Endothelial cell of umbilical vein (primary cell): ENCODE measurements at regions not wholly inside any gene's neighbourhood (a gene's known extent, or its start where the extent isn't known, plus 50 kb on each side); places are given as distances from the start of the nearest gene placed in this dataset.

Experiments
- BruUV-seq: library from RNA; stranded (reverse); fragments of 400-500 nt; replicated peaks from 2 replicates; lab custom pipeline; 2021; lab: Mats Ljungman, UMichigan
- CTCF ChIA-PET: fragments of 300-600, 350-600 bp; sonication (Branson Sonifier 250); formaldehyde crosslinking; loops from one replicate; lab custom pipeline; 2021; ENCODE audit warnings: antibody characterized with exemption, inconsistent platforms; lab: Charles Lee
- POLR2A ChIA-PET: fragments of 300-600, 350-600 bp; sonication (Branson Sonifier 250); formaldehyde crosslinking; loops from one replicate; lab custom pipeline; 2021; ENCODE audit warnings: antibody characterized with exemption, inconsistent platforms; lab: Charles Lee
- DNase-seq: peaks from one replicate; pipeline ENCODE4 v3.0.0-alpha.2; 2011; ENCODE audit warnings: low read depth, low spot score
- FAIRE-seq: peaks from 2 replicates; lab custom pipeline; 2011; peaks lifted over from hg19 to GRCh38; lab: Jason Lieb, UNC
- H2AFZ ChIP-seq: 2 replicates; pipeline ENCODE4 v1.6.0; 2012; ENCODE audit warnings: low read depth, low read length, control low read depth, inconsistent platforms
- H3K27ac ChIP-seq: 2 replicates; pipeline ENCODE4 v1.5.1; 2011; ENCODE audit warnings: low read depth, mild to moderate bottlenecking, control low read depth, low read length, moderate library complexity; ENCODE audit not compliant: insufficient read depth
- H3K27me3 ChIP-seq, 2 experiments: 2 replicates each; pipeline versions ENCODE4 v1.6.0 to v1.6.1; 2011; ENCODE audit warnings: low read length in 2 of 2, mixed read lengths in 1 of 2; ENCODE audit not compliant: control insufficient read depth in 2 of 2, insufficient read depth in 2 of 2
- H3K36me3 ChIP-seq, 2 experiments: 2 replicates in 1 of 2; 3 replicates in 1 of 2; pipeline ENCODE4 v1.5.1; 2011; ENCODE audit warnings: low read length in 2 of 2, mild to moderate bottlenecking in 1 of 2, moderate library complexity in 1 of 2; ENCODE audit not compliant: control insufficient read depth in 2 of 2, insufficient read depth in 2 of 2; ENCODE audit errors: extremely low read depth in 1 of 2
- H3K4me1 ChIP-seq: 3 replicates; pipeline ENCODE4 v1.5.1; 2011; ENCODE audit warnings: mild to moderate bottlenecking, low read length; ENCODE audit not compliant: control insufficient read depth, insufficient read depth; ENCODE audit errors: extremely low read depth
- H3K4me2 ChIP-seq: 2 replicates; pipeline ENCODE4 v1.6.1; 2011; ENCODE audit warnings: low read length, control low read depth, mixed read lengths; ENCODE audit not compliant: insufficient read depth
- H3K4me3 ChIP-seq, 3 experiments: fragments of 200-600 bp in 1 of 3; sonication (generic), shearing (Covaris generic) in 1 of 3; replicated peaks in 1 of 3; 2 replicates each; pipeline ENCODE4 v1.5.1; 2011 to 2016; ENCODE audit warnings: control low read depth in 3 of 3, low read length in 3 of 3, mild to moderate bottlenecking in 2 of 3, inconsistent platforms in 1 of 3, low read depth in 1 of 3, moderate library complexity in 1 of 3; ENCODE audit not compliant: insufficient read depth in 1 of 3
- H3K79me2 ChIP-seq: 2 replicates; pipeline ENCODE4 v1.6.0; 2012; ENCODE audit warnings: low read length, inconsistent platforms; ENCODE audit not compliant: control insufficient read depth, insufficient read depth
- H3K9ac ChIP-seq: replicated peaks from 2 replicates; pipeline ENCODE3; 2011; ENCODE audit warnings: low read length, control low read depth; ENCODE audit not compliant: insufficient read depth; ENCODE audit errors: extremely low read depth
- H3K9me1 ChIP-seq: replicated peaks from 3 replicates; pipeline ENCODE4 v1.6.0; 2011; ENCODE audit warnings: mild to moderate bottlenecking, low read length; ENCODE audit not compliant: control insufficient read depth, insufficient read depth; ENCODE audit errors: extremely low read depth
- H3K9me3 ChIP-seq: replicated peaks from 2 replicates; pipeline ENCODE4 v1.5.1; 2012; ENCODE audit warnings: low read length, inconsistent platforms; ENCODE audit not compliant: control insufficient read depth, insufficient read depth
- H4K20me1 ChIP-seq: replicated peaks from 2 replicates; pipeline ENCODE3; 2011; ENCODE audit warnings: mild to moderate bottlenecking, low read length; ENCODE audit not compliant: control insufficient read depth, insufficient read depth; ENCODE audit errors: extremely low read depth
- EZH2 ChIP-seq: IDR thresholded peaks from 2 replicates; pipeline ENCODE4 v1.6.1; 2012; ENCODE audit warnings: borderline replicate concordance, low read depth, mild to moderate bottlenecking, moderate library complexity, low read length, inconsistent platforms; ENCODE audit not compliant: severe bottlenecking
- FOS ChIP-seq: IDR thresholded peaks from 2 replicates; pipeline ENCODE4 v1.6.1; 2011; ENCODE audit warnings: mild to moderate bottlenecking, low read length, moderate library complexity, borderline replicate concordance; ENCODE audit not compliant: insufficient read depth
- GATA2 ChIP-seq: IDR thresholded peaks from 2 replicates; pipeline ENCODE4 v1.7.0; 2011; ENCODE audit warnings: low read depth, mild to moderate bottlenecking, moderate library complexity, mixed read lengths, low read length; ENCODE audit not compliant: insufficient read length, insufficient read depth
- JUN ChIP-seq: IDR thresholded peaks from 2 replicates; pipeline ENCODE4 v1.6.1; 2011; ENCODE audit warnings: borderline replicate concordance, low read depth; ENCODE audit not compliant: insufficient read length, insufficient read depth
- MYC ChIP-seq: IDR thresholded peaks from one replicate; pipeline ENCODE4 v1.6.1; 2011; ENCODE audit warnings: mild to moderate bottlenecking, low read depth, low read length
- POLR2A ChIP-seq: IDR thresholded peaks from 2 replicates; pipeline ENCODE4 v1.6.1; 2012; ENCODE audit warnings: low read depth, mild to moderate bottlenecking, control low read depth, low read length
- POLR2AphosphoS5 ChIP-seq: IDR thresholded peaks from 2 replicates; pipeline ENCODE4 v1.6.1; 2012; ENCODE audit warnings: low read depth, mild to moderate bottlenecking, control low read depth, low read length, moderate library complexity; ENCODE audit not compliant: insufficient read depth
- dilution Hi-C: fragments of 300-500 bp; cut with MboI; formaldehyde crosslinking; loops from one replicate; pipeline ENCODE4 v1.15.0; 2019; ENCODE audit warnings: low sequenced_read_pairs; ENCODE audit not compliant: extremely low pct_ligation_motif_present
- intact Hi-C: fragments of 100-400 bp; cut with micrococcal nuclease; formaldehyde crosslinking; loops from one replicate; pipeline ENCODE4 v1.10.0; 2022
- TF ChIP-seq, protein P1 (sequence below): IDR thresholded peaks from 2 replicates; pipeline ENCODE4 v1.6.1; 2011; ENCODE audit not compliant: insufficient read depth, insufficient read length
- TF ChIP-seq, protein P2 (sequence below), 2 donors: IDR thresholded peaks; 1 replicate in 1 of 2; 2 replicates in 1 of 2; pipeline ENCODE4 v1.5.1; 2011; ENCODE audit warnings: low read length in 2 of 2, mild to moderate bottlenecking in 2 of 2, moderate library complexity in 2 of 2, control low read depth in 1 of 2, inconsistent platforms in 1 of 2, low read depth in 1 of 2; ENCODE audit not compliant: insufficient read depth in 1 of 2; ENCODE audit errors: extremely low read depth in 1 of 2

DNA sequence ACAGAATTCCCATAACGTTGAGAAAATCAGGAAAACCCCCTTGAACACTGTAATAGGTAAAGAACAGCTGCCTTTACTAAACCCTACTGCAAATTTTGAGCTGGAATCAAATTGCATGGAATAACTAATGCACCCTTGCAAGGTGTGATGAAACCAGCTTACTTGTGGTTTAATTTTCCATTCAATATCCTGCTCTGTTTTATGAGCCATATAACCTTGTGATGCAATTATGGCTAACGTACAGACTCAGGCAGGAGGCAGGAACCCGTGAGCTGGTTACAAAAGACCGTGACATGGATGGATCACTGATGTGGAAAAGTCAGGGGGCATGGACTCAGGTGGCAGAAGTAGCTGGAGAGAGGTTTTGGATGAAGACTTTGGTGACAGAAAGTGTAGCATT, 438.6 kb downstream of the COG6 start:
- dilution Hi-C loops = no loop called here
- Histone ChIP-seq H2AFZ (no peak overlapping the region), H3K4me2 (no peak overlapping the region), H3K9me1 (no peaks in the 10 kb centered on the region), H3K27ac (no peak overlapping the region), H3K9ac (no peak overlapping the region), H3K4me1 (no peaks in the 10 kb centered on the region), H4K20me1 (no peaks in the 10 kb centered on the region), H3K9me3 (no peaks in the 10 kb centered on the region), H3K79me2 (no peaks in the 10 kb centered on the region), H3K27me3 (no peaks in the 10 kb centered on the region), H3K4me3 (no peak overlapping the region), H3K36me3 (no peaks in the 10 kb centered on the region)
- POLR2A ChIA-PET = no interaction called here
- BruUV-seq = no TSS peak
- intact Hi-C loops = no loop called here
- DNase-seq = no peak
- CTCF ChIA-PET = interaction anchor here (1.1 kb wide), 1 partner anchor 20 kb away, joined by 3 read pairs; no protein-coding TSS in a partner anchor
- TF ChIP-seq, protein P1, sequence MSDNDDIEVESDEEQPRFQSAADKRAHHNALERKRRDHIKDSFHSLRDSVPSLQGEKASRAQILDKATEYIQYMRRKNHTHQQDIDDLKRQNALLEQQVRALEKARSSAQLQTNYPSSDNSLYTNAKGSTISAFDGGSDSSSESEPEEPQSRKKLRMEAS = no peak
- no peak for TF ChIP-seq EZH2
- FAIRE-seq = no peak

DNA sequence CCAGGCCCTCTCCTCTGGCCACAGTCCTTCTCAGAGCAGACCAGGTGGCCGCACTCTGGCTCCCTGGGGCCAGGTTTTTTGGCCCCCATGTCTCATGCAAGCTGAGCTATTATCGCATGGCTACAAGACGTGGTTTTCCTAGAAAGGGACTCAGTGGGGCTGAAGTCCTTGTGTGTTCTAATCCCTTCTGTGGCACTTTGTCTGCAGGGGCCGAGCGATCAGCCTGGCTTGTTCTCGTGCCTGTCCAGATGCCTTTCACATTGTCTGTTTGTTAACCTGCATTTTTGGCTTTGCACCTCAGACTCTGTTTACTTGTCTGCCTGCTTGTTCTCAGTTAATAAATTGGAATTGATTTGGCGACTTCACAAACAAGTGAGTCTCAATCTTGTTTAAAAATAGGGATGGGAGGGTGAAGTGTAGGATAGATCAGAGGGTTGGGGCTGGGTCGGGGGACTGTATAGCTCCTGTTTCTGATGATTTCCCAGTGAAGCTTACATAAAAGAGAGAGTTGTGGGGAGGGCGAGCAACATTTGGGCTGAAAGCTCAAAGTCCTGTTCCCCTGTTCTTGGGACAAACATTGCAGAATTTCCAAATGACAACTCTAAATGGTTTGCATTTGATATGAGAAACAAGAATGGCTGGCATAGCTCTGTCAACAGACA, 440.4 kb downstream of the COG6 start:
- Histone ChIP-seq H3K79me2 (no peaks in the 10 kb centered on the region), H3K27me3 (no peaks in the 10 kb centered on the region), H3K9me3 (no peaks in the 10 kb centered on the region), H3K27ac (no peak overlapping the region), H3K9me1 (no peaks in the 10 kb centered on the region), H3K36me3 (no peaks in the 10 kb centered on the region), H3K4me2 (no peak overlapping the region), H3K4me3 (no peak overlapping the region), H2AFZ (no peak overlapping the region), H3K9ac (no peak overlapping the region), H3K4me1 (no peaks in the 10 kb centered on the region), H4K20me1 (no peaks in the 10 kb centered on the region)
- dilution Hi-C loops (no loop called here), intact Hi-C loops (no loop called here)
- CTCF ChIA-PET = interaction anchor here (1.0 to 1.4 kb wide), 4 partner anchors 10 to 681 kb away, joined by 3 read pairs; no protein-coding TSS in a partner anchor
- TF ChIP-seq, protein P2, sequence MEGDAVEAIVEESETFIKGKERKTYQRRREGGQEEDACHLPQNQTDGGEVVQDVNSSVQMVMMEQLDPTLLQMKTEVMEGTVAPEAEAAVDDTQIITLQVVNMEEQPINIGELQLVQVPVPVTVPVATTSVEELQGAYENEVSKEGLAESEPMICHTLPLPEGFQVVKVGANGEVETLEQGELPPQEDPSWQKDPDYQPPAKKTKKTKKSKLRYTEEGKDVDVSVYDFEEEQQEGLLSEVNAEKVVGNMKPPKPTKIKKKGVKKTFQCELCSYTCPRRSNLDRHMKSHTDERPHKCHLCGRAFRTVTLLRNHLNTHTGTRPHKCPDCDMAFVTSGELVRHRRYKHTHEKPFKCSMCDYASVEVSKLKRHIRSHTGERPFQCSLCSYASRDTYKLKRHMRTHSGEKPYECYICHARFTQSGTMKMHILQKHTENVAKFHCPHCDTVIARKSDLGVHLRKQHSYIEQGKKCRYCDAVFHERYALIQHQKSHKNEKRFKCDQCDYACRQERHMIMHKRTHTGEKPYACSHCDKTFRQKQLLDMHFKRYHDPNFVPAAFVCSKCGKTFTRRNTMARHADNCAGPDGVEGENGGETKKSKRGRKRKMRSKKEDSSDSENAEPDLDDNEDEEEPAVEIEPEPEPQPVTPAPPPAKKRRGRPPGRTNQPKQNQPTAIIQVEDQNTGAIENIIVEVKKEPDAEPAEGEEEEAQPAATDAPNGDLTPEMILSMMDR (IDR thresholded peaks at IDR 0.05; ENCODE audit: extremely low read depth in 1 of 2, insufficient read depth in 1 of 2, low read depth in 1 of 2, low read length in 2 of 2) = no peak
- no peak for TF ChIP-seq FOS
- TF ChIP-seq MYC = no peak
- TF ChIP-seq EZH2 = no peak
- TF ChIP-seq, protein P1 = no peak
- no peak for TF ChIP-seq JUN
- TF ChIP-seq POLR2AphosphoS5 = no peak
- TF ChIP-seq POLR2A = no peak
- no peak for TF ChIP-seq GATA2
- FAIRE-seq (no peak), DNase-seq (no peak)
- no TSS peak for BruUV-seq
- POLR2A ChIA-PET = no interaction called here
